HG02610 (cell line): ENCODE measurements at regions not wholly inside any gene's neighbourhood (a gene's known extent, or its start where the extent isn't known, plus 50 kb on each side); places are given as distances from the start of the nearest gene placed in this dataset.
"Not testable (repeated sequence)": the region's sequence is repeated elsewhere in the genome, so short reads cannot be mapped to it uniquely, and the experiment has no call there.

Experiments
- ATAC-seq: cut with Tn5 transposase; IDR thresholded peaks from one replicate; pipeline ENCODE4 v1.9.1; 2021; ENCODE audit warnings: mild to moderate bottlenecking, moderate library complexity; ENCODE audit not compliant: unreplicated experiment

DNA sequence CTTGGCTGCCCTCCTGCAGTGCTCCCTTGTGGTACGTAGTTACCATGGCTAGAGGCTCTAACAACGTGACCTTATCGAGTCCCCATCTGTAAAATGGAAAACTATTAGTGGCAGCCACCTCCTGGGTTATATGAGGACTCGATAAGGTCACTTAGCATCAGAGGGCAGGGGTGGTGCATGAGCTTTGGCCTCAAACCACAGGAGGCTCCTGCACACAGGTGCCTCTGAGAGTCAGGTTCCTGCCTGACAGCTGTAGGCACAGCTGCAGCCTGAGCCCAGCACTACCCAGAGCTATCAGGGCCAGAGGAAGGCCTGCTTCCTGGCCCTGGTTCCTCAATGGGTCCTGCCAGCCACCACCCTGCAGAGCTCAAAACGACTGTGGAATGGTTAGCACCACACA lies 57.2 kb upstream of the SEC14L1 start:
- ATAC-seq: no peak

DNA sequence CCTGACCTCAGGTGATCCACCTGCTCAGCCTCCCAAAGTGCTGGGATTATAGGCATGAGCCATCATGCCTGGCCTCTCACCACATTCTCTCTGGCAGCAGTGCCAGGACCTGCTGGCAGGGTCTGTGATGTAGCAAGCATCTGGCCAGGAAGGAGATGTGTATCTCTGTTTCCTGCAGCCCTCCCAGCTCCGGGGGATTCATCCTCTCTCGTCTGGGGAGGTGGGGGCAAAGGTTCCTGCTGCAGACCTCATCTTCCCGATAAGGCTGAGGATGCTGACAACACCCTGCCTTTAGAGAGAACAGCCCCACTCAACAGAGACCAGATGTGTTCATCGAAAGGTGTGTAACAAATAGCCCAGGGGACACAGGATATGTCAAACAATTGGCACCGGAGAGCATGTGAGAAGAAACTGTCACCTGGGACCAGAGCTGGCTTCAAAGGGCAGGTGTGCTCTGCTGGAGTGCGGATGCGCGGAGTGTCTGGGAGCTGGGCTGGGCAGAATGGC lies 54.8 kb upstream of the SEC14L1 start:
- ATAC-seq: no peak

DNA sequence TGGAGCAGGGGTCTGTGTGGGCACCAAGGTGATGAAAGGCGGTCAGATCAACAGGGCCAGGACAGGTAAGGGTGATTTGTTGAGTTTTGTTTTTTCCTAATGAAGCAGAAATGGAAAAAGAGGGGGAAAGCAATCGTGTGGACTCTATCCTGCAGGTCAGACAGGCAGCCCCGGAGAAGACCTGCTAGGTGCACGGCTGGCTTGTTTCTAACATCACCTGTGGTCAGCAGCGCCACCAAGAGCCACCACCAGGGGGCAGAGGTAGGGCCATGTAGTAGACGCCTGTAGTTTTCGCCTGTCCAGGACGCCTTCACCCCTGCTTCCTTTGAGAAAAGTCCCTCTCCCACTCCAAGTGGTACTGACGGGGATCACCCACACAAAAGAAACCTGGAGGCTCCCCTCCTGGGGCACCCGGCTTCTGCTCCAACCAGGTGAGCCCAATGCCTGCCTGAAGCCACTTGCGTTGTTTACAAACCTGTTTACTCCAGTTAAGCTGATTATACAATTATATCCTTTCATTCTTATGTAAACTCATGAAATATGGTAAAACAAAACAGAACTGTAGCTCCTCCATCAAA lies 54.2 kb upstream of the SEC14L1 start:
- no peak for ATAC-seq

DNA sequence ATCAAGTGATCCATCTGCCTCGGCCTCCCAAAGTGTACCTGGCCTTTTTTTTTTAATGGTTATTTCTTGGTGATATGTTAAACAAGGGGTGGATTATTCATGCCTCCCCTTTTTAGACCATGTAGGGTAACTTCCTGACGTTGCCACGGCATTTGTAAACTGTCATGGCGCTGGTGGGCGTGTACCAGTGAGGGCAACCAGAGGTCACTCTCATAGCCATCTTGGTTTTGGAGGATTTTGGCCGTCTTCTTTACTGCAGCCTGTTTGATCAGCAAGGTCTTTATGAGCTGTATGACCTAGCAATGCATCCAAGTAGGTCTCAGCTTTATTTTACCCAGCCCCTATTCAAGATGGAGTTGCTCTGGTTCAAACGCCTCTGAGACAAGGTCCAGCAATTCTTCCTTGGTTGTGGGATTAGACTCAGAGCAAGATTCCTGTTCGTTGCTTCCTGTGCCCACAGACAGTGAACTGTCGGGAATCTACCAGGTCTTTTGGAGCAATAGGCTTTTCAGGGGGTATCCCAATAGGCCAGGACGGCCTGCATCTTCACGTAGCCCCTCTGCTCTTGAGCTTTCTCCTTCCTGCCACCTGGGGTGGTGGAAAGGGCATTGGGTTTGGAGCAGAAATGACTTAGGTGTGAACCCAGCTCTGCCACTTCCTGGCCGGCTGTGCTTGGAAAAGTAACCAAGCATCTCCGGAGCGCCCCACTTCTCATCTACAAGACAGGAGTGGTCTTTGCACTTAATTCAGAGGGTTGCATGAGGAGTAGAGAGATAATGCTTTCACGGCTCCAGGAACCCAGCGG lies 52.9 kb upstream of the SEC14L1 start:
- ATAC-seq: no peak

DNA sequence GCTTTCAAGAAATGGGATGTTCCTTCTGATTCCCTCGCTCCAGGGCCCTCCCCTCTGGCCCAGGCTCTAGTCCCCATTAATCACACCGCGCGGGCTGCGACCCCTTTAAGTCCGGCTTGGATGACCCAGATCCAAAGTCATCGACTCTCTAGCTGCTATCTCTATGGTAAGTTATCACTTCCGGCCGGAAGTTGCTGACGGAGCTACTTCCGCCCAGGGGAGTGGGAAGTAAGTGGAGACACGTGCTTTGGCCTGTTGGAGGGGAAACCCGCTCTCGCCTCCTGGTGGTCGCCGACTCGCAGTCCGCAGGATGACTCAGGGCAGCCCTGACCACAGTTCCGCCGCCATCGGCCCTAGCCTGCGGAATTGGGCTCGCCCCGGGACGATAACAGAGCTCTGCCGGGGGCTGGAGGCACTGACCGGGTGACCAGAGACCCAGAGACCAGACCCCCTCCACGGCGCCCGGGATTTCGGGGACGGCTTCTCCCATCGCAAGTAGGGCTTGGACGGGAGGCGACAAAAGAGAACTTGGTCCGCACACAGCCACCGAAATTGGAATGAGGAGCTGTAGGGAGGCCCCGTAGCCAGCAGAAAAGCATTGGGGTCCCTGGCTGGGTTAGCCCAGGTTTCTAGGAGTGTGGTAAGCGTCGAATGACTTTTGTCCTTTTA lies 52.2 kb upstream of the SEC14L1 start:
- ATAC-seq: peak; percentile 86

DNA sequence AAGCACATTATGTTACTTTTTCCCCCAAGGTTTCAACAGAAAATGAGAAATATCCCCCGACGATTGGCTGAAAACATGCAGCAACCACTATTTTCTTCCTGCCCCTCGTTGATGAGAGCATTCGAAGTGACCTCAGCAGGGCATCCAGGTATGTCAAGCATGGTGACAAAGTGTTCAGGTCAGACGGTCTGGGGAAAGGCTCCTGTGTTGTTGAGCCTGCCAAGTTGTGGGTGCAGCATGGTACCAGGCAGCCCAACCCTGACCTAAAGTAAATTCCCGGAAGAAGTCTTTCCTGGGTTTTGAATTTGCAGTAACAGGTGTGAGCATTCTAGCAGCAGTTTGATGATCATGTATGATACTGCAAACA lies 51.7 kb upstream of the SEC14L1 start:
- ATAC-seq: no peak

DNA sequence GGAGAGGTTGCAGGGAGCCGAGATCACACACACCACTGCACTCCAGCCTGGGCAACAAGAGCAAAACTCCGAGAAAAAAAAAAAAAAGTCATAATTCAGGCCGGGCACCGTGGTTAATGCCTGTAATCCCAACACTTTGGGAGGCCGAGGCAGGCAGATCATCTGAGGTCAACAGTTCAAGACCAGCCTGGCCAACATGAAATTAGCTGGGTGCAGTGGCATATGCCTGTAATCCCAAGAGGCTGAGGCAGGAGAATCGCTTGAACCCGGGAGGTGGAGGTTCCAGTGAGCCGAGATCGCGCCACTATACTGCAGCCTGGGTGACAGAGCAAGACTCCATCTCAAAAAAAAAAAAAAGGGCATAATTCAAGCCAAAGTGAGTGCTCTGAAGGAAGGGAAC lies 50.8 kb upstream of the SEC14L1 start:
- ATAC-seq: not testable (repeated sequence)

DNA sequence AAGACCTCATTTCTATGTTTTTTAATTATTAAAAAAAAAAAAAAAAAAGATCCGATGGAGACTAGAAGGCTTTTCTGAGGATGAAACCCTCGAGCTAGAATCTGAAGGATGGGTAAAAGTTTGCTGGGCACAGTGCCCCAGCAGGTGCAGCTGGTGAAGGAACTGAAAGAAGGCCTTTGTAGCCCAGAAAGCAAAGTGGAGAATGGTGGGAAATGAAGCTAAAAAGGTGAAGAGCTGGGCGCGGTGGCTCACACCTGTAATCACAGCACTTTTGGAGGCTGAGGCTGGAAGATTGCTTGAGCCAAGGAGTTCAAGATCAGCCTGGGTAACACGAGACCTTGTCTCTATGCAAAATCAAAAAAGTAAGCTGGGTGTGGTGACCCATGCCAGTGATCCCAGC lies 50.3 kb upstream of the SEC14L1 start:
- no peak for ATAC-seq
